ENCODE measurements at regions not wholly inside any gene's neighbourhood (a gene's known extent, or its start where the extent isn't known, plus 50 kb on each side); places are given as distances from the start of the nearest gene placed in this dataset.

- WGBS, 4 donors: 88 to 96% (median 93%) methylated on average over 2 of the region's 2 CpGs
- intact Hi-C loops (cut with DNase I): loop anchor here in 1 of 2 donors (10.0 kb wide), 1 partner anchor 193 kb away; no protein-coding TSS in a partner anchor
- H3K36me3 ChIP-seq (replicated peaks in 1 of 2): no peaks in the 10 kb centered on the region
- DNase-seq: no peak
- no peaks in the 10 kb centered on the region for H3K27me3 ChIP-seq
- peak overlapping the region in 1 of 4 donors; percentile 9 for H3K4me3 ChIP-seq
- H3K9me3 ChIP-seq (replicated peaks in 1 of 3): no peaks in the 10 kb centered on the region
- TF ChIP-seq POLR2A (IDR thresholded peaks at IDR 0.05) (no peak), CTCF (IDR thresholded peaks at IDR 0.05) (no peak)
- H3K27ac ChIP-seq: no peak overlapping the region
- H3K4me1 ChIP-seq (replicated peaks in 1 of 2): no peaks in the 10 kb centered on the region
These were observed 59.9 kb upstream of the DOCK9 start for GRCh38 chr13:99037756-99038155.

- Histone ChIP-seq H3K36me3 (replicated peaks in 1 of 2) (no peaks in the 10 kb centered on the region), H3K27me3 (no peaks in the 10 kb centered on the region), H3K4me3 (no peak overlapping the region), H3K27ac (no peak overlapping the region), H3K9me3 (replicated peaks in 1 of 3) (no peaks in the 10 kb centered on the region), H3K4me1 (replicated peaks in 1 of 2) (no peaks in the 10 kb centered on the region)
- TF ChIP-seq POLR2A (IDR thresholded peaks at IDR 0.05): no peak
- intact Hi-C loops (cut with DNase I): loop anchor here in 1 of 2 donors (10.0 kb wide), 1 partner anchor 195 kb away; no protein-coding TSS in a partner anchor
- no peak for DNase-seq
- 97 to 100% (median 99%) methylated on average over 2 of the region's 2 CpGs for WGBS, 4 donors
These were observed 61.9 kb upstream of the DOCK9 start for GRCh38 chr13:99039718-99040280.

- no peak overlapping the region for H3K4me3 ChIP-seq
- DNase-seq: no peak
- WGBS, 4 donors: 78 to 91% (median 83%) methylated on average over 2 to 3 of the region's 3 CpGs
- no peaks in the 10 kb centered on the region for H3K36me3 ChIP-seq (replicated peaks in 1 of 2)
- no peaks in the 10 kb centered on the region for H3K27me3 ChIP-seq
- no peak overlapping the region for H3K27ac ChIP-seq
- intact Hi-C loops (cut with DNase I): no loop called here
- H3K9me3 ChIP-seq (replicated peaks in 1 of 3): no peaks in the 10 kb centered on the region
- TF ChIP-seq CTCF (IDR thresholded peaks at IDR 0.05) (no peak), POLR2A (IDR thresholded peaks at IDR 0.05) (no peak)
- H3K4me1 ChIP-seq (replicated peaks in 1 of 2): no peaks in the 10 kb centered on the region
These were observed 62.8 kb upstream of the DOCK9 start for GRCh38 chr13:99040536-99041131.

GRCh38 chr13:99041337-99041736 is 63.5 kb upstream of the DOCK9 start:
- Histone ChIP-seq H3K4me1 (replicated peaks in 1 of 2) (peaks cover 1 to 4% of the 10 kb centered on the region in 2 donors), H3K27me3 (no peaks in the 10 kb centered on the region), H3K4me3 (no peak overlapping the region), H3K36me3 (replicated peaks in 1 of 2) (no peaks in the 10 kb centered on the region), H3K9me3 (replicated peaks in 1 of 3) (no peaks in the 10 kb centered on the region), H3K27ac (no peak overlapping the region)
- TF ChIP-seq CTCF (IDR thresholded peaks at IDR 0.05): no peak
- TF ChIP-seq POLR2A (IDR thresholded peaks at IDR 0.05): no peak
- DNase-seq: no peak
- intact Hi-C loops (cut with DNase I): no loop called here
- WGBS, 4 donors: 75 to 97% (median 85%) methylated on average over 1 of the region's 1 CpG

GRCh38 chr13:99041788-99042187 is 63.9 kb upstream of the DOCK9 start:
- intact Hi-C loops (cut with DNase I): no loop called here
- WGBS, 4 donors: 90 to 93% (median 91%) methylated on average over 5 of the region's 5 CpGs
- DNase-seq: no peak
- no peaks in the 10 kb centered on the region for H3K27me3 ChIP-seq
- peaks cover 6 to 8% of the 10 kb centered on the region in 2 donors for H3K4me1 ChIP-seq (replicated peaks in 1 of 2)
- H3K27ac ChIP-seq: no peak overlapping the region
- no peaks in the 10 kb centered on the region for H3K36me3 ChIP-seq (replicated peaks in 1 of 2)
- no peaks in the 10 kb centered on the region for H3K9me3 ChIP-seq (replicated peaks in 1 of 3)
- no peak overlapping the region for H3K4me3 ChIP-seq
- TF ChIP-seq CTCF (IDR thresholded peaks at IDR 0.05): no peak
- no peak for TF ChIP-seq POLR2A (IDR thresholded peaks at IDR 0.05)

Data from adrenal gland (tissue), 9 donors.